ENCODE measurements at regions not wholly inside any gene's neighbourhood (a gene's known extent, or its start where the extent isn't known, plus 50 kb on each side); places are given as distances from the start of the nearest gene placed in this dataset.

DNA sequence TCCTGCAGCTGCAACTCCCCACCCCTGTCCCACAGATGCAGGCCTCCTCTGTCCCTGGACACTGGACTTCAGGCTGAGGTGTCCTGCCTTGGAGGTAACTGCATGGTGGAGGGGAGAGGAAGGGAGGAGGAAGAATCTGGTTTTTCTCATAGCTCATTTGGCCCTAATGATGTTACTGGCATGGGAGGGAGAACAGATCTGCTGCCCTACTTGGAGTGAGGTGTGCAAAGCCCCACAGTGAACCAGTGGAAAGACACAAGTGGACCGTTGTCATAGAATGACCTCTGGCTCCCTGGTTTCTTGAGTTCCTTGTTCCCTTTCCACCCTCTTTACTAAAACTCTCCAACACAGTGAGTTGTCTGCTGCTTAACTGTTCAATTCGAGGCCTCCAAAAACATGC lies 215.9 kb downstream of the BARX2 start:
- no peak for TF ChIP-seq POLR2A (IDR thresholded peaks at IDR 0.05)
- TF ChIP-seq, protein P1, sequence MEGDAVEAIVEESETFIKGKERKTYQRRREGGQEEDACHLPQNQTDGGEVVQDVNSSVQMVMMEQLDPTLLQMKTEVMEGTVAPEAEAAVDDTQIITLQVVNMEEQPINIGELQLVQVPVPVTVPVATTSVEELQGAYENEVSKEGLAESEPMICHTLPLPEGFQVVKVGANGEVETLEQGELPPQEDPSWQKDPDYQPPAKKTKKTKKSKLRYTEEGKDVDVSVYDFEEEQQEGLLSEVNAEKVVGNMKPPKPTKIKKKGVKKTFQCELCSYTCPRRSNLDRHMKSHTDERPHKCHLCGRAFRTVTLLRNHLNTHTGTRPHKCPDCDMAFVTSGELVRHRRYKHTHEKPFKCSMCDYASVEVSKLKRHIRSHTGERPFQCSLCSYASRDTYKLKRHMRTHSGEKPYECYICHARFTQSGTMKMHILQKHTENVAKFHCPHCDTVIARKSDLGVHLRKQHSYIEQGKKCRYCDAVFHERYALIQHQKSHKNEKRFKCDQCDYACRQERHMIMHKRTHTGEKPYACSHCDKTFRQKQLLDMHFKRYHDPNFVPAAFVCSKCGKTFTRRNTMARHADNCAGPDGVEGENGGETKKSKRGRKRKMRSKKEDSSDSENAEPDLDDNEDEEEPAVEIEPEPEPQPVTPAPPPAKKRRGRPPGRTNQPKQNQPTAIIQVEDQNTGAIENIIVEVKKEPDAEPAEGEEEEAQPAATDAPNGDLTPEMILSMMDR (IDR thresholded peaks at IDR 0.05), result no peak

Data from thyroid gland (tissue), 4 donors.